ENCODE measurements at regions not wholly inside any gene's neighbourhood (a gene's known extent, or its start where the extent isn't known, plus 50 kb on each side); places are given as distances from the start of the nearest gene placed in this dataset.

- Histone ChIP-seq H3K4me3 (ENCODE audit: low read depth in 1 of 3, low read length in 3 of 3) (no peak overlapping the region), H3K9me3 (ENCODE audit: control insufficient read depth in 4 of 4, low read length in 3 of 4) (no peaks in the 10 kb centered on the region), H3K4me1 (ENCODE audit: control insufficient read depth in 4 of 4, insufficient read depth in 4 of 4, low read length in 3 of 4) (no peaks in the 10 kb centered on the region), H3K27me3 (ENCODE audit: control insufficient read depth in 4 of 4, insufficient read depth in 4 of 4, low read length in 3 of 4) (peaks cover 0 to 3% (median 0%) of the 10 kb centered on the region in 4 donors), H3K27ac (ENCODE audit: low read depth in 1 of 2, low read length in 2 of 2) (no peak overlapping the region), H3K9ac (ENCODE audit: low read depth in 1 of 2, low read length in 2 of 2) (no peak overlapping the region), H3K36me3 (ENCODE audit: control insufficient read depth in 4 of 4, insufficient read depth in 3 of 4, low read depth in 1 of 4, low read length in 3 of 4) (no peaks in the 10 kb centered on the region)
- TF ChIP-seq FOXA2 (IDR thresholded peaks at IDR 0.05) (no peak), NR2F2 (IDR thresholded peaks at IDR 0.05) (no peak), SP1 (IDR thresholded peaks at IDR 0.05) (no peak)
- DNase-seq (ENCODE audit: low spot score), result no peak
Measured at GRCh38 chr7:113283861-113284260, 165.5 kb upstream of the SMIM30 start.

DNA sequence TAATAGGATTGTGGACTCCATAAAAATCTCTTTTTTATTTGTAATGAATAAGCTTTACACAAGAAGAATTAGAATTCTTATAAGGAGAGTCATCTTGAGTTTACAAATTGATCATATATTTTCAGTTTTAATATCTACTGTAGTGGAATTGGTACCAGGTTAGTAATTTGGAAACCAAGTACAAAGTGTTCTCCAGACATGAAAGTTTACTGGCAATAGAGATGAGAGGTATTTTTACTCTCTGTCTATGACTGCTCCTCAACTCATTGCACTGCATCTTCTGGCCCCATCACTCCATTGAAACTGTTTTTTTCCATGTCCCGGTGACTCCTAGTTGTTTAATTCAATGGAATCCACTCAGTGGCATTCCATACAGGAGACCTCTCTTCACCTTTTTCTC is 164.5 kb upstream of the SMIM30 start:
- H3K27ac ChIP-seq (ENCODE audit: low read depth in 1 of 2, low read length in 2 of 2), result no peak overlapping the region
- no peak overlapping the region for H3K9ac ChIP-seq (ENCODE audit: low read depth in 1 of 2, low read length in 2 of 2)
- H3K4me1 ChIP-seq (ENCODE audit: control insufficient read depth in 4 of 4, insufficient read depth in 4 of 4, low read length in 3 of 4), result no peaks in the 10 kb centered on the region
- WGBS, result 86% methylated on average over 1 of the region's 1 CpG
- H3K4me3 ChIP-seq (ENCODE audit: low read depth in 1 of 3, low read length in 3 of 3), result no peak overlapping the region
- H3K9me3 ChIP-seq (ENCODE audit: control insufficient read depth in 4 of 4, low read length in 3 of 4), result no peaks in the 10 kb centered on the region
- no peak for DNase-seq (ENCODE audit: low spot score)
- H3K36me3 ChIP-seq (ENCODE audit: control insufficient read depth in 4 of 4, insufficient read depth in 3 of 4, low read depth in 1 of 4, low read length in 3 of 4), result no peaks in the 10 kb centered on the region
- H3K27me3 ChIP-seq (ENCODE audit: control insufficient read depth in 4 of 4, insufficient read depth in 4 of 4, low read length in 3 of 4), result peaks cover 0 to 3% (median 0%) of the 10 kb centered on the region in 4 donors
- TF ChIP-seq EGR1 (IDR thresholded peaks at IDR 0.05; ENCODE audit: low read depth in 2 of 2) (no peak), SP1 (IDR thresholded peaks at IDR 0.05) (no peak), HNF4A (conservative IDR thresholded peaks at IDR 0.05) (no peak), ZBTB33 (IDR thresholded peaks at IDR 0.05) (no peak), RXRA (IDR thresholded peaks at IDR 0.05) (no peak), ATF3 (IDR thresholded peaks at IDR 0.05) (no peak)
- TF ChIP-seq, protein P1, sequence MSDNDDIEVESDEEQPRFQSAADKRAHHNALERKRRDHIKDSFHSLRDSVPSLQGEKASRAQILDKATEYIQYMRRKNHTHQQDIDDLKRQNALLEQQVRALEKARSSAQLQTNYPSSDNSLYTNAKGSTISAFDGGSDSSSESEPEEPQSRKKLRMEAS (IDR thresholded peaks at IDR 0.05), result no peak
- TF ChIP-seq, protein P2, sequence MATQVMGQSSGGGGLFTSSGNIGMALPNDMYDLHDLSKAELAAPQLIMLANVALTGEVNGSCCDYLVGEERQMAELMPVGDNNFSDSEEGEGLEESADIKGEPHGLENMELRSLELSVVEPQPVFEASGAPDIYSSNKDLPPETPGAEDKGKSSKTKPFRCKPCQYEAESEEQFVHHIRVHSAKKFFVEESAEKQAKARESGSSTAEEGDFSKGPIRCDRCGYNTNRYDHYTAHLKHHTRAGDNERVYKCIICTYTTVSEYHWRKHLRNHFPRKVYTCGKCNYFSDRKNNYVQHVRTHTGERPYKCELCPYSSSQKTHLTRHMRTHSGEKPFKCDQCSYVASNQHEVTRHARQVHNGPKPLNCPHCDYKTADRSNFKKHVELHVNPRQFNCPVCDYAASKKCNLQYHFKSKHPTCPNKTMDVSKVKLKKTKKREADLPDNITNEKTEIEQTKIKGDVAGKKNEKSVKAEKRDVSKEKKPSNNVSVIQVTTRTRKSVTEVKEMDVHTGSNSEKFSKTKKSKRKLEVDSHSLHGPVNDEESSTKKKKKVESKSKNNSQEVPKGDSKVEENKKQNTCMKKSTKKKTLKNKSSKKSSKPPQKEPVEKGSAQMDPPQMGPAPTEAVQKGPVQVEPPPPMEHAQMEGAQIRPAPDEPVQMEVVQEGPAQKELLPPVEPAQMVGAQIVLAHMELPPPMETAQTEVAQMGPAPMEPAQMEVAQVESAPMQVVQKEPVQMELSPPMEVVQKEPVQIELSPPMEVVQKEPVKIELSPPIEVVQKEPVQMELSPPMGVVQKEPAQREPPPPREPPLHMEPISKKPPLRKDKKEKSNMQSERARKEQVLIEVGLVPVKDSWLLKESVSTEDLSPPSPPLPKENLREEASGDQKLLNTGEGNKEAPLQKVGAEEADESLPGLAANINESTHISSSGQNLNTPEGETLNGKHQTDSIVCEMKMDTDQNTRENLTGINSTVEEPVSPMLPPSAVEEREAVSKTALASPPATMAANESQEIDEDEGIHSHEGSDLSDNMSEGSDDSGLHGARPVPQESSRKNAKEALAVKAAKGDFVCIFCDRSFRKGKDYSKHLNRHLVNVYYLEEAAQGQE (IDR thresholded peaks at IDR 0.05), result no peak

- no peaks in the 10 kb centered on the region for H3K36me3 ChIP-seq (ENCODE audit: control insufficient read depth in 4 of 4, insufficient read depth in 3 of 4, low read depth in 1 of 4, low read length in 3 of 4)
- no peak overlapping the region for H3K4me3 ChIP-seq (ENCODE audit: low read depth in 1 of 3, low read length in 3 of 3)
- 32% methylated on average over 2 of the region's 2 CpGs for WGBS
- H3K9me3 ChIP-seq (ENCODE audit: control insufficient read depth in 4 of 4, low read length in 3 of 4), result no peaks in the 10 kb centered on the region
- no peak overlapping the region for H3K9ac ChIP-seq (ENCODE audit: low read depth in 1 of 2, low read length in 2 of 2)
- DNase-seq (ENCODE audit: low spot score), result no peak
- no peaks in the 10 kb centered on the region for H3K4me1 ChIP-seq (ENCODE audit: control insufficient read depth in 4 of 4, insufficient read depth in 4 of 4, low read length in 3 of 4)
- no peak for TF ChIP-seq HNF4G (IDR thresholded peaks at IDR 0.05)
- no peak for TF ChIP-seq GABPA (IDR thresholded peaks at IDR 0.05 in 1 of 2, conservative IDR thresholded peaks at IDR 0.05 in 1 of 2)
- no peak for TF ChIP-seq ZBTB33 (IDR thresholded peaks at IDR 0.05)
- TF ChIP-seq YY1 (IDR thresholded peaks at IDR 0.05), result no peak
- TF ChIP-seq HNF4A (conservative IDR thresholded peaks at IDR 0.05), result no peak
- TF ChIP-seq FOXA2 (IDR thresholded peaks at IDR 0.05), result no peak
- H3K27me3 ChIP-seq (ENCODE audit: control insufficient read depth in 4 of 4, insufficient read depth in 4 of 4, low read length in 3 of 4), result peaks cover 0 to 3% (median 0%) of the 10 kb centered on the region in 4 donors
- H3K27ac ChIP-seq (ENCODE audit: low read depth in 1 of 2, low read length in 2 of 2), result no peak overlapping the region
Measured at GRCh38 chr7:113281223-113281622, 162.9 kb upstream of the SMIM30 start.

All from liver (tissue), 7 donors.